Gastroesophageal sphincter (tissue), 4 donors: ENCODE measurements at regions not wholly inside any gene's neighbourhood (a gene's known extent, or its start where the extent isn't known, plus 50 kb on each side); places are given as distances from the start of the nearest gene placed in this dataset.

Source experiments
- ATAC-seq: fragments of 150-250 bp; one replicate; pipeline ENCODE4 v1.9.1; 2016; ENCODE audit warnings: mild to moderate bottlenecking, moderate library complexity
- H3K27ac ChIP-seq, 4 donors: fragments of 200-600 bp; sonication (generic) in 3 of 4; 1 replicate in 3 of 4; 2 replicates in 1 of 4; pipeline ENCODE4 v1.5.1; 2016 to 2019
- H3K27me3 ChIP-seq: fragments of 200-600 bp; sonication (generic); one replicate; pipeline ENCODE4 v1.5.1; 2019
- H3K36me3 ChIP-seq, 2 donors: fragments of 200-600 bp; sonication (generic); one replicate each; pipeline ENCODE4 v1.5.1; 2019; ENCODE audit warnings: control low read depth in 1 of 2
- H3K4me1 ChIP-seq, 3 donors: fragments of 200-600 bp; sonication (generic); 1 replicate in 2 of 3; 2 replicates in 1 of 3; pipeline ENCODE4 v1.5.1; 2016 to 2019; ENCODE audit warnings: control low read depth in 2 of 3
- H3K4me3 ChIP-seq, 2 donors: fragments of 200-600 bp; sonication (generic); one replicate each; pipeline ENCODE4 v1.5.1; 2019; ENCODE audit warnings: mild to moderate bottlenecking in 1 of 2, moderate library complexity in 1 of 2
- H3K9me3 ChIP-seq, 3 donors: fragments of 200-600 bp; sonication (generic); one replicate each; pipeline ENCODE4 v1.5.1; 2017 to 2019; ENCODE audit warnings: control low read depth in 2 of 3
- CTCF ChIP-seq, 4 experiments: fragments of 200-600 bp in 2 of 4; fragments of 450-650 bp in 2 of 4; sonication (generic) in 1 of 4; IDR thresholded peaks; one replicate each; pipeline ENCODE4 v1.5.1; 2017 to 2019; ENCODE audit warnings: antibody characterized with exemption in 4 of 4, mild to moderate bottlenecking in 2 of 4, moderate library complexity in 2 of 4
- EP300 ChIP-seq: sonication (generic); formaldehyde crosslinking; IDR thresholded peaks from one replicate; pipeline ENCODE4 v1.6.1; 2017; ENCODE audit warnings: antibody characterized with exemption, mild to moderate bottlenecking
- POLR2A ChIP-seq, 2 donors: fragments of 450-650 bp; IDR thresholded peaks; one replicate each; pipeline ENCODE4 v1.6.1; 2017; ENCODE audit warnings: antibody characterized with exemption in 2 of 2, mild to moderate bottlenecking in 2 of 2, moderate library complexity in 1 of 2
- POLR2AphosphoS5 ChIP-seq: sonication (generic); formaldehyde crosslinking; IDR thresholded peaks from one replicate; pipeline ENCODE4 v1.6.1; 2017; ENCODE audit warnings: antibody characterized with exemption
- WGBS, 2 donors: methylation state at CpG; one replicate each; pipeline ENCODE4 v1.1.5; 2018; ENCODE audit warnings: low coverage in 1 of 2; 5-methylcytosine and 5-hydroxymethylcytosine counted together

GRCh38 chr3:88262527-88262926 lies 112.8 kb downstream of the C3orf38 start:
- TF ChIP-seq EP300 (no peak), CTCF (IDR thresholded peaks at IDR 0.05) (no peak), POLR2AphosphoS5 (no peak), POLR2A (IDR thresholded peaks at IDR 0.05) (no peak)
- H3K9me3 ChIP-seq, result no peaks in the 10 kb centered on the region
- 72 to 75% methylated on average over 4 of the region's 4 CpGs for WGBS, 2 donors
- H3K4me1 ChIP-seq, result peaks cover 0 to 6% (median 0%) of the 10 kb centered on the region in 3 donors
- H3K36me3 ChIP-seq, result no peaks in the 10 kb centered on the region
- H3K4me3 ChIP-seq, result no peak overlapping the region
- no peaks in the 10 kb centered on the region for H3K27me3 ChIP-seq
- no peak for ATAC-seq
- H3K27ac ChIP-seq, result no peak overlapping the region

GRCh38 chr3:88263417-88264100 lies 113.8 kb downstream of the C3orf38 start:
- Histone ChIP-seq H3K27me3 (no peaks in the 10 kb centered on the region), H3K36me3 (no peaks in the 10 kb centered on the region), H3K9me3 (no peaks in the 10 kb centered on the region), H3K4me1 (peaks cover 0 to 16% (median 0%) of the 10 kb centered on the region in 3 donors), H3K27ac (no peak overlapping the region), H3K4me3 (no peak overlapping the region)
- ATAC-seq, result no peak
- no peak for TF ChIP-seq POLR2A (IDR thresholded peaks at IDR 0.05)
- no peak for TF ChIP-seq CTCF (IDR thresholded peaks at IDR 0.05)
- no peak for TF ChIP-seq POLR2AphosphoS5
- no peak for TF ChIP-seq EP300
- WGBS, 2 donors, result 73 to 79% methylated on average over 7 to 8 of the region's 8 CpGs

- Histone ChIP-seq H3K9me3 (no peaks in the 10 kb centered on the region), H3K27ac (no peak overlapping the region), H3K4me3 (no peak overlapping the region), H3K27me3 (no peaks in the 10 kb centered on the region), H3K4me1 (peaks cover 0 to 17% (median 0%) of the 10 kb centered on the region in 3 donors), H3K36me3 (no peaks in the 10 kb centered on the region)
- no peak for ATAC-seq
- 16 to 20% methylated on average over 5 of the region's 5 CpGs for WGBS, 2 donors
- TF ChIP-seq POLR2A (IDR thresholded peaks at IDR 0.05) (no peak), EP300 (no peak), CTCF (IDR thresholded peaks at IDR 0.05) (no peak), POLR2AphosphoS5 (no peak)
Observed at GRCh38 chr3:88267441-88267840, 117.7 kb downstream of the C3orf38 start.

GRCh38 chr3:88267847-88268246 lies 118.1 kb downstream of the C3orf38 start:
- 4 to 17% methylated on average over 3 of the region's 3 CpGs for WGBS, 2 donors
- Histone ChIP-seq H3K27me3 (no peaks in the 10 kb centered on the region), H3K27ac (no peak overlapping the region), H3K4me1 (peaks cover 0 to 17% (median 0%) of the 10 kb centered on the region in 3 donors), H3K9me3 (no peaks in the 10 kb centered on the region), H3K4me3 (no peak overlapping the region), H3K36me3 (no peaks in the 10 kb centered on the region)
- TF ChIP-seq CTCF (IDR thresholded peaks at IDR 0.05), result no peak
- no peak for TF ChIP-seq EP300
- no peak for TF ChIP-seq POLR2AphosphoS5
- no peak for TF ChIP-seq POLR2A (IDR thresholded peaks at IDR 0.05)
- ATAC-seq, result no peak

GRCh38 chr3:88280326-88280725 lies 130.6 kb downstream of the C3orf38 start:
- no peaks in the 10 kb centered on the region for H3K9me3 ChIP-seq
- TF ChIP-seq POLR2AphosphoS5 (no peak), CTCF (IDR thresholded peaks at IDR 0.05) (no peak), EP300 (no peak), POLR2A (IDR thresholded peaks at IDR 0.05) (no peak)
- 77 to 89% methylated on average over 2 to 3 of the region's 3 CpGs for WGBS, 2 donors
- no peaks in the 10 kb centered on the region for H3K4me1 ChIP-seq
- H3K4me3 ChIP-seq, result no peak overlapping the region
- no peaks in the 10 kb centered on the region for H3K36me3 ChIP-seq
- H3K27me3 ChIP-seq, result no peaks in the 10 kb centered on the region
- H3K27ac ChIP-seq, result no peak overlapping the region
- ATAC-seq, result no peak
